Panc1 (cell line): ENCODE measurements at regions not wholly inside any gene's neighbourhood (a gene's known extent, or its start where the extent isn't known, plus 50 kb on each side); places are given as distances from the start of the nearest gene placed in this dataset.

ENCODE experiments used
- CTCF ChIP-seq: fragments of 450-650 bp; IDR thresholded peaks from 2 replicates; pipeline ENCODE4 v1.5.1; 2017; ENCODE audit warnings: mild to moderate bottlenecking
- SIN3A ChIP-seq: IDR thresholded peaks from 2 replicates; pipeline ENCODE4 v1.6.1; 2012; ENCODE audit warnings: low read depth, mild to moderate bottlenecking, low read length, moderate library complexity, borderline replicate concordance; ENCODE audit not compliant: insufficient read depth

GRCh38 chr14:98114946-98115345 lies 1157.1 kb downstream of the BCL11B start:
- TF ChIP-seq CTCF, result no peak
- no peak for TF ChIP-seq SIN3A
